GM19351 (cell line): ENCODE measurements at regions not wholly inside any gene's neighbourhood (a gene's known extent, or its start where the extent isn't known, plus 50 kb on each side); places are given as distances from the start of the nearest gene placed in this dataset.
"Not testable (repeated sequence)": the region's sequence is repeated elsewhere in the genome, so short reads cannot be mapped to it uniquely, and the experiment has no call there.

ENCODE experiments used
- ATAC-seq: cut with Tn5 transposase; IDR thresholded peaks from one replicate; pipeline ENCODE4 v1.9.1; 2021; ENCODE audit warnings: mild to moderate bottlenecking, moderate library complexity; ENCODE audit not compliant: unreplicated experiment

DNA sequence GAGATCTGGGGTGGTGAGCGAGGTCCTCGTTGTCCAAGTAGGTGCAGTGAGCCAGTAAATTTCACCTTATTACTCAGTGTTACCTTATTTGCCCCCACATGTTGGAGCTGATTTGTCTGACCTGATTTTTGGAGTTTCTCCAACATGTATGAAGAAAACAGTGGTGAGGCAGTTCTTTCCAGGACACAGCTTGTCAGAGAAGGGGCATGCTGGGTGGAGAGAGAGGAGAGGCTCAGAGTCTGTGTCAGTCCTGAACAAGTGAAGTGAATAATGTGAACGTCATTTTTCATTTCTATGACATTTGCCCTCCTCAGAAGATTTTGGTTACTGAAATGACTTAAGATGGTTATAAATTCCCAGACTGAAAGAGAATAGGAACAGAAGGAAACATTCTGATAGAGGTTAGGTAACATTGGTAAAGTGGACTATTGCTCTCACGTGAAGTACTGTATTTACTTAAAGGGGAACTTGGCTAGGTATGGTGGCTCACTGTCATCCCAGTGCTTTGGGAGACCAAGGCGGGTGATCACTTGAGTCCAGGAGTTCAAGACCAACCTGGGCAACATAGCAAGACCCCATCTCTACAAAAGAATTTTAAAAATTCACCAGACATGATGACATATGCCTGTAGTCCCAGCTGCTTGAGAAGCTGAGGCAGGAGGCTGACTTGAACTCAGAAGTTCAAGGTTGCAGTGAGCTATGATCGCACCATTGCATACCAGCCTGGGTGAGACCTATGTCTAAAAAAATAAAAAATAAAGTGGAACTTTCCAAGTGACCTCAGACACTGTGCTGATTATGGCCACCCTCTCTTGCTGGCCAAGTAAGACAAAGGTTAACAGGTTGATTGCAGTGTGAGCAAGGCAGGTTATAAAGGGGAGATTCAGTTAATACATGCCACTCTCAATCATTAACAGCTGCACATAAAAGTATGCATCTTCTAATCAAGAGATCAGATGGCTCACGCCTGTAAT lies 184.3 kb downstream of the EDN1 start:
- no peak for ATAC-seq

DNA sequence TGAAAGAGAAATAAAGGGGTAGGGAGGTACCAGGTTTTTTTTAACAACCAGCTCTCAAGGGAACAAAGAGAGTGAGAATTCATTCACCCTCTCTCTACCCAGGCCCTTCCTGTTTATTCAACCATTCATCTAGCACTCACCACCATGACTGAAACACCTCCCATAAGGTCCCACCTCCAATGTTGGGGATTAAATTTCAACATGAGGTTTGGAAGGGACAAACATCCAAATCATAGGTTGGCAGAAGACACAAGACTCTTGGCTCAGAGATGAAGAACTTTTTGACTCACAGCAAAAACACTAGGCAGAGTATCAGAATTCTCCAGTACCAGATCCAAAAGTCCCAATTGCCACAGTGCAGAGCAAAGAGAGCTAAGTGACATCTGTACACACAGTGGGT lies 186.3 kb downstream of the EDN1 start:
- ATAC-seq = no peak

DNA sequence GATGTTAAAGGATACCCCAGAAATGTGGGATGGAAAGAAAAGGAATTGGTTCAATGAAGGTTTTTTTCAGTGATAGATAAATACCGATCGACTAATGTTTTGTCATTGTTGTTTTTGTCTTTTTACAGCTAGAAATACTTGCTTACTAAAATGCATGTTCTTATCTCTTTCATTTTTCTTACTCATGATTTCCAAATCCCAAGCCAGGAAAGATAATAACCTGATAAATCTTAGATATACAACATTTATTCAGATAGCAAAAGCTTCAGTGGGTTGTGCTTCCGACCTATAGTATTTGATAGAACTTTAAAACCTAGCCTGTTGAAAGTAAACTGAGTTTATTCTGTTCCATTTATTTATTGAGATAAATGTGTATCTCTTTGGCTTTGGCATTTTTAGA lies 187.5 kb downstream of the EDN1 start:
- no peak for ATAC-seq

DNA sequence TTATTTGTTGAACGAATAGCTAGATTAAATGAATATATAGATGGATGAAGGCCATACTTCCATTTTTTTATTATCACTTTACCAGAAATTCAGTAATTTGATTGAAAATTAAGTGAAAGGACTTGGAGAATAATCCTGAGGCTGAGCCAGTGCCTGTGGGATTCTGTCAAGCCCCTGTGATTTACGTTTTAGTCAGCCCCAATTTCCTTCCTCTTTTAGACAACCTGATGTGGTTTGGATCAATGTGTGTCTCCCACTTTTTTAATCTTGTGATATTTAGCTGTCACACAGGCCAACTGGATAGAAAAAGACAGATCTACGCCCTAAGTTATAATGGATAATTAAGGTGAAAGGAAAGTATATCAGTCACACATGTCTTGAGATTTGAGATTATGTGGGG lies 188.8 kb downstream of the EDN1 start:
- ATAC-seq = no peak

DNA sequence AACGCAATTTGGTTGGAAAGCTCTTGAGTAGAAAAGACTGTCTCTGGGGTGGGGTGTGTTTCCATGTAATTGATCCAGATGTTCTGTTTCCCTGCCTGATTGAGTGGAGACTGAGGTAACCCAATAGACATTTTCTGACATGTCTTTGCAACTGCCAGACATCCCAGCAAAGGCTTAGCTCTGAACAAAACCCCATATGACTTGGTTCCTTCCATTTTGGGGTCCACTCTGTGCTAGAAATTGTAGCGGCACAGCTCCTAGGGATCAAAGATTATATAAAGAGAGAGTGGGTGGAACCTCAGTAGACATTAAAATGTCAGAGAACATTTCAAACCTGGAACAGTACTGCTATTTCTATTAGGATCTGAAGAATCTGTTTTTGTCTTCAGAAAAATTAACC lies 189.3 kb downstream of the EDN1 start:
- no peak for ATAC-seq

DNA sequence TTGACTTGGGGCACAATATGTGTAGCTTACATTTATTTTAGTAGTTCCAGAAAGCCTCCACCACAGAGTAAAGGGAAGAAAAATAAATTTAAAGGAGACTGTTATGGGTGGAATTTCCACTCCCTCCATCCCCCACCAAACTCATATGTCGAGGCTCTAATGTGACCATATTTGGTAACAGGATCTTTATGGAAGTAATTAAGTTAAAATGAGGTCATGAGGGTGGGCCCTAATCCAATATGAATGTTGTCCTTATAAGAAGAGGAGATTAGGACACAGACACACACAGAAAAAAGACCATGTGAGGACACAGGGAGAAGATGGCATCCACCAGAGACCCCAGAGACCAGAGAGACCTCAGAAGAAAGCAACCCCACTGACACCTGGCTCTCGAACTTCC lies 189.7 kb downstream of the EDN1 start:
- no peak for ATAC-seq

DNA sequence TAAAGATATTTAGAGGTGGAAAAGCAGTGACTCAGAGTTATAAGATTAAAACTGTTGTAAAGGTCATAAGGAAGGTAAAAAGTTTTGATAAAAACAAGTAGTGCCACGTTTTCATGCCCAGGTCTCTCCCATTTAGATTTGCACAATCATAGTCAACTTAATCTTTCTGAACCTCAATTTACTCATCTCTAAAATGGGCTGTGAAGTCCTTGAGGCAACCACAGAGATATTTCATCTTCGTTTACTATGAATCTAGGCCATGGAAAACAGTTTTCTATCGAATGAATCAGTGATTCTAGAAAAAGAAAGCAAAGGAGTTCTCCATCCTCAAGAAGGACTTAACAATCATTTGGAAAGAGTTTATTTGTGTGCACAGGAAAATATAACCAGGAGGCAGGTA lies 190.2 kb downstream of the EDN1 start:
- ATAC-seq = no peak

DNA sequence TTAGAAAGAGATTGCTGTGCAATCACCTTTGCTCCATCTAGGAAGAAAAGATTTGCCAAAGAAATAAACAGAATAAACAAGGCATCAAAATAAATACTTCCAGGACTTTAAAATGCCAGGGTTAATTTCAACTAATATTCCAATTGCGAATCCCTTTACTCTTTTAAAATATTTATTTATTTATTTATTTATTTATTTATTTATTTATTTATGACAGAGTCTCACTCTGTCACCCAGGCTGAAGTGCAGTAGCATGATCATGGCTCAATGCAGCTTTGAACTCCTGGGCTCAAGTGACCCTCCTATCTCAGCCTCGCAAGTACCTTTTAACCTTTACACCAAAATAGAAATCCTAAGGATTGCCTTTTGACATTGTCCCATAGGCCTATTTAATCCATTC lies 191.1 kb downstream of the EDN1 start:
- no peak for ATAC-seq

DNA sequence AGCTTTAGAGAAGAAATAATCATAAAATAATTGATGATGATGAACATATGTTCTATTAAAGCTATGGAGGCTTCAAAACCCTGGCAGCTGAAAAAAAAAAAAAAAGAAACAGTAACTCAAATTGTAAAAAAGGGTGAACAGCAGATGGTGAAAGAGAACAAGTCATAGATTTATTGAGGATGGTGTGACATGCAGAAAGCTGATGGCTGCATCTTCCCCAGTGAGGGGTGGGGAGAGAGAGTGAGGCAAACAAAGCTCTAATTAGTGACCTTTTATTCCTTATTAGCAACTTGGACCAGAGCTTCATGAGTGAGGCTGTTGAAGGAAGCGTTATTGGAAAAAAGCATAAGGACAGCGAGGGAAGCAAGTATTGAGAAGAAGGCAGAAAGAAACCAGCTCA lies 191.7 kb downstream of the EDN1 start:
- no peak for ATAC-seq

DNA sequence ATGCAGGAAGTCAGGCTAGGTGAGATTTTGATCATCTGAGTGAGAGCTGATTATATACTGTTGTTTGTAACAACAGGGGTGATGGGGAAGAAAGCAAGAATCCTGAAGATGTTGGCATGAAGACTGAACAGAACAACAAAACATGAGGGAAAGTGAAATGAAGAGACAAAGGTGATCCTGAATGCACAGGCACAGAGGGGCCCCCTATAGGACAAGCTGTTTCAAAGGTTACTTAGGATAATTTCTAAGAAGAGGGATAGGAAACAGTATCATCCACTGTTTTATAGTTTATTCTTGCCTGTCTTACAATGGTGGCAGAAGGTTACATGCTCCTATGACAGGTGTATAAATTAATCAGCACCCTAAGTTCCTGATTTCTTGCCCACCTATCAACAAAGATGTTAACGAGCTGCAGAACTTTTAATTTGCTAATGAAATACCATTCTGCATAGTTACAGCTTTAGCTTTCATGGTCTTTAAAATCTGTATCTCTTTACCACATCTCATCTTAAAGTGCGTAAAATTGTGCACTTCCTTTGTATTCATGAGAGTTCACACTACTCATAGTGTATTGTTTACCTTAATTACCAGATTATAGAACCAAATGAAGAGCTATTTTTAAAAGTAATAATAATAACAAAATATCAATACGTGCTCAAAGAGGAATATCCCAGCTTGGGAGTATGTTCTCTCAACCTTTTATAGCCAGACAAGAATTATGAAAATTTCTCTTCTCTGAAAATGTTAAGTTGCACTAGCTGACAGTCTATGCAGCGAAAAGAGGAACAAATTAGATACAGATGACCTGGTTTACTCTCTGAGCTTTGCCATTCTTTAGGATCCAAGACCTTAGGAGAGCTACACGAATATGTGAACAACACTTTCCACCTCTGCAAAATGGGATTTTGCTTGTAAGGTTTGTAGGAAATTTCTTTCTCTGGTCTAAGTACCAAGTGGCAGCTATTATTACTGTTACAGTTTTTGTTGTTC lies 192.5 kb downstream of the EDN1 start:
- ATAC-seq = no peak

DNA sequence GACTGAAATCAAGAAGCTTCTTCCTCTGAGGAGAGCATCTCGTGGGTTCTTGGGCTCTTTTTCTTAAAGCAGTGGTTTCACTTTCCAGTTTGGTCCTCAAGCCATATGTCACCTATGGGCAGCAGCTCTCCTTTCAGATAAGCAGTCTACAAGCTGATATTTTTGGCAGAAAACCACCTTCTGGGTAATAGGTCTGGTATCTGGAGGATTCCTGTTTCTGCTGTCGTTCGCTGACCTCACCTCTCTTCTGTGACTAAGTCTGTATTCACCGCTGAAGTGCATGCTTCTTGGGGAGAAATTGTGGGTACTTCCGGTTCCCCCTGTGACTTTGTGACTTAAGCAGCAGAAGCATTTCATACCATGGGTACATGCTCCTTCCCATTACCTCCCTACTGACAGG lies 193.6 kb downstream of the EDN1 start:
- peak; percentile 81 for ATAC-seq

DNA sequence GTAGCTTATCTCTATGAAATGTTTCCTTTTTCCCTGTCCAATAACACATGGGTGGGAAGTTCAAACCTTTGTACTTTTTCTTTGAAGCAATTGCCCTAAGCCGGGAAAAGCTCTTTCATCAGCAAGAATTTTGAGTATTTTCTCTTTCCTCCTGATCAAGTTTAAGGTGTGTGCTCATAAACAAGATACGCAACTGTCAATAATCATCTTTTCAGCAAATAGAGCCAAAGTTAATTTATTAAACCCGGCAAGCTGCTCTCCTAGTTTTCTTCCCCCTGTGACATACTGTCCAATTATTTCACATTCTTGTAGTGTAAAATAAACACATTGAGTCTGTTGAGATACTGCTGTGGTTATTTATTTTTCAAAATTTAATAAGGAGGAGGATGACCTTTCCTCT lies 194.4 kb downstream of the EDN1 start:
- no peak for ATAC-seq

DNA sequence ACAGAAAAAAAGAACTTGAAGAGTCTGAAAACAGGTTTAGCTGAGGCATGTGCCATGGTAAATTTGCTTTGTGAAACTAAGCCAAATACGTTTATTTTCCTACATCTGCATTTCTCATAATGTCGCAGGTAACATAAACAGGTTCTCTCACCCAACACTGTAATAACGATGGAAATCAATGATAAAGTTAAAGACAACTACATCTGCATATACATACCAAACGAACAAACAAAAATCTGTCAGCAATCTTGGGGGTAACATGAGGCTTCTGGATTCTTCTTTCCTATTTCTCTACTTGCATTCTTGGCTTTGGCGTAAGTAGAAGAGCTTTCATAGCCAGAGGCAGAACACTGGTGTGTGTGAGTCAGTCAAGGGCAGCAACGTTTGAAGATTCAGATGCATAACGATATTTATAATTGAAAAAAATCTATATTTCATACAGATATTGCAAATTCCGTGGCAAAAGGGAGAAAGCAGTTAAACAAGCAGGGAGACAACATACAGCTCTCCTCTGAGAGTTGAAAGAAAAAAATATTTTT lies 195.1 kb downstream of the EDN1 start:
- no peak for ATAC-seq

DNA sequence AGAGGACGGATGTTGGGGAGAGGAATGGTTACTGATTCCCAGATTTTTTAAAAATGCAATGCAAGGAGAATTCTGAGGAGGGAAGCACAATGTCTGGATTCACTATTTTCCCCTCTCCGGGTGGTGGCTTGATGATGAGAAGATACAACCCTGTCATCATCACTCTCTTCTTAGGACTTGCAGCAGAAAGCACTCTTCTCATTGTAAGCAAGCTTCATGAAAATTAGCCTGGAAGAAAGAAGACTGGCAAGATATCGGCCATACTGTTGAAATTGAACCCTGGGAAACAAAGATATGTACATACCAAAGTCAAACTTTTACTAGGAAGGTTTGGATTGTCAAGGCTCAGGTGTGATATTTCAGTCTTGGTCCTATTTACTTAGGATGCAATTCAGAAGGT lies 195.7 kb downstream of the EDN1 start:
- ATAC-seq = no peak

DNA sequence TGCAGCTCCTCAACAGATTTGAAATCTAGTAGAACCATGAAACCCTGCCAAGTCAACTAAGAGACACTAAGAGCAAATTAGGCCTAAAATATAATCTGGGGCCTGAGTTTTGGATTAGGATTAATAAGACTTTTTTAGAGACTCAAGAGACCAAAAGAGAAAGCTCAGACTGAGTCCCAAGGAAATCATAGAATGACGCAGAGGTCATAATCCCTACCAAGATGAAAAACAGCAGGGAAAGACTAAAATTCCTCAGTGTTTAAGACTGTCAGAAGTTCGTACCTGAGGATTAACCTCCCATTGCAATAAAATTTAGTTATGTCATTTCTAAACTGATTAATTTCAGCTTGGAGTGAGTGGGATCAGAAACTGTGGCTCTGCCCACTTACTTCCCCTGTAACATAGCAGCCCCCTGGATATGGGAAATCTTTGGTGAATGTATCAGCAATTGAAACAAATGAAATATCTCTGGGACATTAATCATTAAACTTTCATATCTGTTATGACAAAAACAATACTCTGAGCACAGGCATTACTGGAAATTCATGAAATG lies 200.3 kb downstream of the EDN1 start:
- no peak for ATAC-seq

DNA sequence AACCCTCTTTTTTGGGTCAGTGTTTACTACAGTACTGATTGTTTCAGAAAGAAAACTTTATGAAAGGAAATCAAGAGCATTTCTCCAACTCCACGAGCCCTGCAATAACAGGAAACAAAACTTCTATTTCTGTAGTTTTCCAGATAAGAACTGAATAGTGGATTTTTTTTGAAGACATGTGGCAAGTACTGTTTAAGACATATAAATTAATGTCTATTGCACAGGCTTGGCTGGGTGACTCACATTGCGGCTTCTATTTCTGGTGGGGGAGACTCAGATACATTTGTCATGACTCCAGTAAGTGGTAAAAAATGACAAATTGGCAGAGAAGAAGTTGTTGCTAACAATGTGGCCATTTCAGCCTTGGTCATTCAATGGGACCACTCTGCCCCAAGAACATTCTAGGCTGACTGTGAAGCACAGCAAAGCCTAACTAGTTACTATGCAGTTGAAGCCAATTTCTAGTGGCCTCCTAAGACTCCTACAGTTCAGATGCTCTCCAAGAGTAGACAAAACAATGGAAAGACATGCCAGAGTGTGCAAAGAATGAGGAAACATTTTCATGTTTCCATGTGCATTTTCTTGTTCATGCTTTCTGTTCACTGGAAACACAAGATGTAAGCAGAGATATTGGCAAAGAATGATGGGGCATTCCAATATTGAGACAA lies 200.9 kb downstream of the EDN1 start:
- no peak for ATAC-seq

DNA sequence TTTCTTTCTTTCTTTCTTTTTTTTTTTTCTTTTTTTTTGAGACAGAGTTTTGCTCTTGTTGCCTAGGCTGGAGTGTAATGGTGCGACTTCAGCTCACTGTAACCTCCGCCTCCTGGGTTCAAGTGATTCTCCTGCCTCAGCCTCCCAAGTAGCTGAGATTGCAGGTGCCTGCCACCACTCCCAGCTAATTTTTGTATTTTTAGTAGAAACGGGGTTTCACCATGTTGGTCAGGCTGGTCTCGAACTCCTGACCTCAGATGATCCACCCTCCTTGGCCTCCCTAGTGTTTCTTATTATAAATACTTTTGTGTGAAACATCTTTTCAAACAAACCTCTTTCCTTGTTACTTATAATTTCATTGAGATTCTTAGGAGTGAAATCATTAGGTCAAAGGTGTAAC lies 202.8 kb downstream of the EDN1 start:
- not testable (repeated sequence) for ATAC-seq

DNA sequence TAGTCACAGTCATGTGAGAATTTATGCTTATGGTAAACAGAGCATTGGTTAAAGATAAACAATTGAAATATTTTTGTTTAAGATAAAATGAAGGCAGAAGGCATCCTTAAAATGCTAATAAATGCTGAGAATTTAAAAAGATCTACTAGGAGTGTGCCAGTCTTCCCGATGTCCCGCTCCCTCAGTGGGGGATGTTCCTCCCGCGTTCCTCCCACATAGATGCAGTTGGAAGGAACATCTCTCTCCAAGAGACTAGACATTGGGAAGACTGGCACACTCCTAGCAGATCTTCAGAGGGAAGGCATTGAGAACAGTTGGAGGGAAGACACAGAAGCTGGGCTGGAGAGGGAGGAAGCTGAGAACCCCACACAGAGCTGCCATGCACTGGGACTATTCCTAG lies 203.3 kb downstream of the EDN1 start:
- ATAC-seq = no peak

DNA sequence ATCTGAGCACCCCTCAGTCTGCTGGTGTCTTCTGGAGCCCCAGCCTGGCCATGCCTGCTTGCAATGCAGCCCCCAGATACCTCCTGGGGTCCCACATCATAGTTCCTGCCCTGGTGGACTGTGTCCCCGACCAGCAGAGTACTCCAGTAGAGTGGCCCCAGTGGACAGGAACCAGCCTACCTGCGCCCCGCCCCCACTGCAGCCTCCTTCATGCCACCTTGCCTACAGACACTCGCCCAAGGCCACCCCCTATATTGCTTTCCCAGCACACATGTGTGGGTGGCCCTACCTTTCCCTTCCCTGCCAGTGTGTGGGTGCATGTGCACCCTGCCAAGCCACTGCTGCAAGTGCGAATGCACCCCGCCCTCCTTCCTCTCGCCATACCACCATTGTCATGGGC lies 204.0 kb downstream of the EDN1 start:
- no peak for ATAC-seq

DNA sequence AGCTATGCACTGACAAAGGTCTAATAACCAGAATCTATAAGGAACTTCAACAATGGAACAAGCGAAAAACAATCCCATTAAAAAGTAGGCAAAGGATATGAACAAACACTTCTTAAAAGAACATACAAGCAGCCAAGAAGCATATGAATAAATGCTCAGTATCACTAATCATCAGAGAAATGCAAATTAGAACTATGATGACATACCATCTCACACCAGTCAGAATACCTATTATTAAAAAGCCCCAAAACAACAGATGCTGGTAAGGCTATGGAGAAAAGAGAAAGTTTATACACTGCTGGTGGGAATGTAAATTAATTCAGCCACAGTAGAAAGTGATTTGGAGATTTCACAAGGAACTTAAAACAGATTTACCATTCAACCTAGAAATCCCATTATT lies 211.8 kb downstream of the EDN1 start:
- ATAC-seq = no peak
